NCI-H510A treated with DMSO at 0.1 percent for 48 hours (cell line): ENCODE measurements at regions not wholly inside any gene's neighbourhood (a gene's known extent, or its start where the extent isn't known, plus 50 kb on each side); places are given as distances from the start of the nearest gene placed in this dataset.
"Not testable (repeated sequence)": the region's sequence is repeated elsewhere in the genome, so short reads cannot be mapped to it uniquely, and the experiment has no call there.

Experiments
- DNase-seq: peaks from one replicate; lab custom pipeline; 2025; lab: John Stamatoyannopoulos, UW

GRCh38 chr5:161034451-161034850 is 182.4 kb upstream of the ATP10B start:
- DNase-seq = no peak

- no peak for DNase-seq
Measured at GRCh38 chr5:161030229-161030628, 178.2 kb upstream of the ATP10B start.

- DNase-seq = no peak
Measured at GRCh38 chr5:161027763-161028162, 175.8 kb upstream of the ATP10B start.

- DNase-seq = no peak
Measured at GRCh38 chr5:161023551-161023950, 171.5 kb upstream of the ATP10B start.

- no peak for DNase-seq
Measured at GRCh38 chr5:161022151-161022550, 170.1 kb upstream of the ATP10B start.

- DNase-seq = no peak
Measured at GRCh38 chr5:161009817-161010216, 157.8 kb upstream of the ATP10B start.

- DNase-seq = no peak
Measured at GRCh38 chr5:161009194-161009593, 157.2 kb upstream of the ATP10B start.

- no peak for DNase-seq
Measured at GRCh38 chr5:161007879-161008278, 155.9 kb upstream of the ATP10B start.

GRCh38 chr5:161002571-161003074 is 150.6 kb upstream of the ATP10B start:
- DNase-seq = no peak

GRCh38 chr5:161001604-161002003 is 149.6 kb upstream of the ATP10B start:
- no peak for DNase-seq

- not testable (repeated sequence) for DNase-seq
Measured at GRCh38 chr5:161001142-161001541, 149.1 kb upstream of the ATP10B start.

- DNase-seq = no peak
Measured at GRCh38 chr5:160991205-160991604, 139.2 kb upstream of the ATP10B start.

GRCh38 chr5:160979385-160979784 is 127.4 kb upstream of the ATP10B start:
- no peak for DNase-seq

- DNase-seq = no peak
Measured at GRCh38 chr5:160978944-160979343, 126.9 kb upstream of the ATP10B start.

GRCh38 chr5:160976181-160976580 is 124.2 kb upstream of the ATP10B start:
- no peak for DNase-seq

GRCh38 chr5:160970605-160971191 is 118.7 kb upstream of the ATP10B start:
- DNase-seq = no peak

- DNase-seq = no peak
Measured at GRCh38 chr5:160969645-160970044, 117.6 kb upstream of the ATP10B start.

GRCh38 chr5:160968480-160968879 is 116.5 kb upstream of the ATP10B start:
- DNase-seq = no peak

- no peak for DNase-seq
Measured at GRCh38 chr5:160966921-160967320, 114.9 kb upstream of the ATP10B start.

GRCh38 chr5:160961761-160962160 is 109.8 kb upstream of the ATP10B start:
- no peak for DNase-seq

GRCh38 chr5:160961038-160961437 is 109.0 kb upstream of the ATP10B start:
- DNase-seq = no peak

GRCh38 chr5:160960592-160960991 is 108.6 kb upstream of the ATP10B start:
- DNase-seq = no peak

- DNase-seq = no peak
Measured at GRCh38 chr5:160959804-160960203, 107.8 kb upstream of the ATP10B start.

GRCh38 chr5:160957312-160957861 is 105.4 kb upstream of the ATP10B start:
- DNase-seq = no peak
